ENCODE measurements at regions not wholly inside any gene's neighbourhood (a gene's known extent, or its start where the extent isn't known, plus 50 kb on each side); places are given as distances from the start of the nearest gene placed in this dataset.
"Not testable (repeated sequence)": the region's sequence is repeated elsewhere in the genome, so short reads cannot be mapped to it uniquely, and the experiment has no call there.

GRCh38 chr3:159669766-159670165, 318.9 kb upstream of the IL12A start:
- no peak for DNase-seq (ENCODE audit: low read depth, low spot score)

GRCh38 chr3:159672728-159673688, 315.6 kb upstream of the IL12A start:
- in situ Hi-C loops (cut with HindIII; ENCODE audit: low pct_unique_long_range_greater_than_20kb, low sequenced_read_pairs), result no loop called here
- DNase-seq (ENCODE audit: low read depth, low spot score), result no peak

More at GRCh38 chr3:159669766-159670165, 318.9 kb upstream of the IL12A start:
- in situ Hi-C loops (cut with HindIII; ENCODE audit: low pct_unique_long_range_greater_than_20kb, low sequenced_read_pairs), result no loop called here

- in situ Hi-C loops (cut with HindIII; ENCODE audit: low pct_unique_long_range_greater_than_20kb, low sequenced_read_pairs), result no loop called here
- DNase-seq (ENCODE audit: low read depth, low spot score), result no peak
These were observed 314.1 kb upstream of the IL12A start for GRCh38 chr3:159674583-159674982.

- DNase-seq (ENCODE audit: low read depth, low spot score), result no peak
- in situ Hi-C loops (cut with HindIII; ENCODE audit: low pct_unique_long_range_greater_than_20kb, low sequenced_read_pairs), result no loop called here
These were observed 313.4 kb upstream of the IL12A start for GRCh38 chr3:159675285-159675684.

- DNase-seq (ENCODE audit: low read depth, low spot score), result no peak
- in situ Hi-C loops (cut with HindIII; ENCODE audit: low pct_unique_long_range_greater_than_20kb, low sequenced_read_pairs), result no loop called here
These were observed 308.7 kb upstream of the IL12A start for GRCh38 chr3:159679900-159680299.

GRCh38 chr3:159681717-159682116, 306.9 kb upstream of the IL12A start:
- DNase-seq (ENCODE audit: low read depth, low spot score); in situ Hi-C loops (cut with HindIII; ENCODE audit: low pct_unique_long_range_greater_than_20kb, low sequenced_read_pairs): not testable (repeated sequence)

GRCh38 chr3:159685801-159686200, 302.8 kb upstream of the IL12A start:
- no peak for DNase-seq (ENCODE audit: low read depth, low spot score)
- in situ Hi-C loops (cut with HindIII; ENCODE audit: low pct_unique_long_range_greater_than_20kb, low sequenced_read_pairs), result no loop called here

GRCh38 chr3:159693226-159693625, 295.4 kb upstream of the IL12A start:
- DNase-seq (ENCODE audit: low read depth, low spot score), result no peak
- in situ Hi-C loops (cut with HindIII; ENCODE audit: low pct_unique_long_range_greater_than_20kb, low sequenced_read_pairs), result no loop called here

- peak; percentile 45 for DNase-seq (ENCODE audit: low read depth, low spot score)
- in situ Hi-C loops (cut with HindIII; ENCODE audit: low pct_unique_long_range_greater_than_20kb, low sequenced_read_pairs), result no loop called here
These were observed 276.9 kb upstream of the IL12A start for GRCh38 chr3:159711560-159712333.

GRCh38 chr3:159721324-159721723, 267.3 kb upstream of the IL12A start:
- no peak for DNase-seq (ENCODE audit: low read depth, low spot score)
- in situ Hi-C loops (cut with HindIII; ENCODE audit: low pct_unique_long_range_greater_than_20kb, low sequenced_read_pairs), result no loop called here

GRCh38 chr3:159723295-159723694, 265.3 kb upstream of the IL12A start:
- in situ Hi-C loops (cut with HindIII; ENCODE audit: low pct_unique_long_range_greater_than_20kb, low sequenced_read_pairs), result no loop called here
- no peak for DNase-seq (ENCODE audit: low read depth, low spot score)

GRCh38 chr3:159724627-159725026, 264.0 kb upstream of the IL12A start:
- no peak for DNase-seq (ENCODE audit: low read depth, low spot score)

GRCh38 chr3:159726231-159726964, 262.2 kb upstream of the IL12A start:
- no peak for DNase-seq (ENCODE audit: low read depth, low spot score)
- in situ Hi-C loops (cut with HindIII; ENCODE audit: low pct_unique_long_range_greater_than_20kb, low sequenced_read_pairs), result no loop called here

More at GRCh38 chr3:159724627-159725026, 264.0 kb upstream of the IL12A start:
- in situ Hi-C loops (cut with HindIII; ENCODE audit: low pct_unique_long_range_greater_than_20kb, low sequenced_read_pairs), result no loop called here

- no peak for DNase-seq (ENCODE audit: low read depth, low spot score)
- in situ Hi-C loops (cut with HindIII; ENCODE audit: low pct_unique_long_range_greater_than_20kb, low sequenced_read_pairs), result no loop called here
These were observed 261.1 kb upstream of the IL12A start for GRCh38 chr3:159727506-159727905.

GRCh38 chr3:159731254-159731653, 257.4 kb upstream of the IL12A start:
- no peak for DNase-seq (ENCODE audit: low read depth, low spot score)
- in situ Hi-C loops (cut with HindIII; ENCODE audit: low pct_unique_long_range_greater_than_20kb, low sequenced_read_pairs), result no loop called here

- in situ Hi-C loops (cut with HindIII; ENCODE audit: low pct_unique_long_range_greater_than_20kb, low sequenced_read_pairs), result no loop called here
- DNase-seq (ENCODE audit: low read depth, low spot score), result no peak
These were observed 256.2 kb upstream of the IL12A start for GRCh38 chr3:159732172-159733111.

Measured in SK-MEL-5 (cell line).